ENCODE measurements at regions not wholly inside any gene's neighbourhood (a gene's known extent, or its start where the extent isn't known, plus 50 kb on each side); places are given as distances from the start of the nearest gene placed in this dataset.

DNA sequence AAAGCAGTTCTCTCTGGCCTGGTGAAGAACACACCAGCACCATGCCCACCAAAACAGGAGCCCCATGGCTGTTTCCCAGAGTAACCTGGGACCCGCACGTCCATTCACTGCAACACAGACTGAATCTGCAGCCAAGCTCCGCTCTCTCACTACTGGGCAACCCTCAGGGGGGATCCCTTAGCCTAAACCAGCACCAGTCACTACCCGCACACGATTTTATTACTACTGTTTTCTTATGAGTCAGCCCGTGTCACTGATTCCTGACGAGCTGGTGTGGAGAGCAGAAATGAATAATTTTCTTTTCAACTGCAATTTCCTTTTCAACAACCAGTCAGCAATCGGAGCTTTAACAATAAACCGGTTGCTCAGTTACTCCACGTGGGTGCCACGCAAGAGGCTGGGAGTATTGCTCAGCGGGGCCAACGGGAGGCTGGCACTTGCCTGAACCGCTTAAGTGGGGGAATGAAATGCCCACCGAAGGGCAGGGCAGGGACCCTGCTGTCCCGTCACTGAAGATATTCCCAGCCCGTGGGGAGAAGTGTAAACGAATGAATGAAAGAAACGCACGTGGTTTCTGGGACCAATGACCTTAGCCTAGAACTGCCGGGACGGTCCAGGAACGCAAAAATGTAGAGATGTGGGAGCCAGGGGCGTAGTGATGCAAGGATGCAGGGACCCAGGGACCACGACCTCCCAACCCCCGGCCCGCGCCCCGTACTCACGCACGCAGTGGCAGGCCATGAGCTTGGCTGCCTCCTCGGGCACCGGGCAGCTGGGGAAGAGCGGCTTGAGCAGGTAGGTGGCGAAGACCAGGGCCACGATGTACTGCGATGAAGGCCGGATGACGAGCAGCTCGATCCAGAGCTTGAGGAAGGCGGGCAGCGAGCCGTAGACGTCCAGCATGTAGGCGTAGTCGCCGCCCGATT is 50.4 kb upstream of the SPN start:
- peak overlapping the region; percentile 86 for H3K4me3 ChIP-seq (ENCODE audit: low read depth, low read length)
- TF ChIP-seq, protein P1, sequence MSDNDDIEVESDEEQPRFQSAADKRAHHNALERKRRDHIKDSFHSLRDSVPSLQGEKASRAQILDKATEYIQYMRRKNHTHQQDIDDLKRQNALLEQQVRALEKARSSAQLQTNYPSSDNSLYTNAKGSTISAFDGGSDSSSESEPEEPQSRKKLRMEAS (IDR thresholded peaks at IDR 0.05; ENCODE audit: low read depth, low read length): peak; percentile 65
- peak; percentile 14 for TF ChIP-seq MYC (IDR thresholded peaks at IDR 0.05; ENCODE audit: low read depth, low read length)
- peak; percentile 30 for DNase-seq (ENCODE audit: low read depth)
